ENCODE measurements at regions not wholly inside any gene's neighbourhood (a gene's known extent, or its start where the extent isn't known, plus 50 kb on each side); places are given as distances from the start of the nearest gene placed in this dataset.

GRCh38 chr5:74310997-74311930 lies 329.3 kb downstream of the ENC1 start:
- TF ChIP-seq, protein P1, sequence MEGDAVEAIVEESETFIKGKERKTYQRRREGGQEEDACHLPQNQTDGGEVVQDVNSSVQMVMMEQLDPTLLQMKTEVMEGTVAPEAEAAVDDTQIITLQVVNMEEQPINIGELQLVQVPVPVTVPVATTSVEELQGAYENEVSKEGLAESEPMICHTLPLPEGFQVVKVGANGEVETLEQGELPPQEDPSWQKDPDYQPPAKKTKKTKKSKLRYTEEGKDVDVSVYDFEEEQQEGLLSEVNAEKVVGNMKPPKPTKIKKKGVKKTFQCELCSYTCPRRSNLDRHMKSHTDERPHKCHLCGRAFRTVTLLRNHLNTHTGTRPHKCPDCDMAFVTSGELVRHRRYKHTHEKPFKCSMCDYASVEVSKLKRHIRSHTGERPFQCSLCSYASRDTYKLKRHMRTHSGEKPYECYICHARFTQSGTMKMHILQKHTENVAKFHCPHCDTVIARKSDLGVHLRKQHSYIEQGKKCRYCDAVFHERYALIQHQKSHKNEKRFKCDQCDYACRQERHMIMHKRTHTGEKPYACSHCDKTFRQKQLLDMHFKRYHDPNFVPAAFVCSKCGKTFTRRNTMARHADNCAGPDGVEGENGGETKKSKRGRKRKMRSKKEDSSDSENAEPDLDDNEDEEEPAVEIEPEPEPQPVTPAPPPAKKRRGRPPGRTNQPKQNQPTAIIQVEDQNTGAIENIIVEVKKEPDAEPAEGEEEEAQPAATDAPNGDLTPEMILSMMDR (IDR thresholded peaks at IDR 0.05), result no peak

GRCh38 chr5:74310386-74310785 lies 330.1 kb downstream of the ENC1 start:
- TF ChIP-seq, protein P1 (IDR thresholded peaks at IDR 0.05), result no peak

DNA sequence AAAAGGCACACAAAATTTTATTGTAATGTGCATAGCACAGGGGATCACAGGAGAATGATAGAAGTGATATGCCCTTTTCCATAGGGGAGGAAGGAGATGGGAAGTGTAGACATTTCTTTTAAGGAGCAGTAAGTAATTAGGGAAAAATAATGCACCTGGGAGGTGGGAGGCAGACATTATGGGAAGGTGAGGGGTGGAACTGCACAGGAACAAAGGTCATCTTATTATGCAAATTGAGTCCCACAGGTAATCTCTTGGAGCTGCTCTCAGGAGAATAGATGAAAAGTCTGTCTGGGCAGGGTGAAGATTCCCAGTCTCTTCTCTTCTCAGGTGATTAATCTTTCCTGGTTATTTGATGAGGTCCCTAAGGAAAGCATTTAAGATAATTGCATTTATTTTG lies 331.5 kb downstream of the ENC1 start:
- TF ChIP-seq, protein P1 (IDR thresholded peaks at IDR 0.05), result no peak

- TF ChIP-seq, protein P1 (IDR thresholded peaks at IDR 0.05), result no peak
These were observed 333.7 kb downstream of the ENC1 start for GRCh38 chr5:74306845-74307244.

GRCh38 chr5:74304536-74304935 lies 336.0 kb downstream of the ENC1 start:
- TF ChIP-seq, protein P1 (IDR thresholded peaks at IDR 0.05), result no peak

GRCh38 chr5:74303578-74303977 lies 336.9 kb downstream of the ENC1 start:
- TF ChIP-seq, protein P1 (IDR thresholded peaks at IDR 0.05), result no peak

DNA sequence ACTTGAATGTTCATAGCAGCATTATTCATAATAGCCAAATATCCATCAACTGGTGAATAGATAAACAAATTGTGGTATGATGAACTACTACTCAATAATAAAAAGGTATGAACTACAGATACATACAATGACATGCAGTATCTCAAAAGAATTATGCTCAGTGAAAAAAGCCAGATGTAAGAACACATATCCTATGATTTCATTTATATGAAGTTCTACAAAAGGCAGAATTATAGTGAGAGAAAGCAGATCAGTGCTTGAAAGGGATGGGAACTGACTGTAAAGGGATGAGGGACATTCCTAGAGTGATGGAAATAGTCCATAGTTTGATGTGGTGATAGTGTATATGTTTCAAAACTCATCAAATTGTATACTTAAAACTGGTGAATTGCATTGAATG lies 339.0 kb downstream of the ENC1 start:
- TF ChIP-seq, protein P1 (IDR thresholded peaks at IDR 0.05), result no peak

Data from LNCAP (cell line).